ENCODE measurements at regions not wholly inside any gene's neighbourhood (a gene's known extent, or its start where the extent isn't known, plus 50 kb on each side); places are given as distances from the start of the nearest gene placed in this dataset.
"Not testable (repeated sequence)": the region's sequence is repeated elsewhere in the genome, so short reads cannot be mapped to it uniquely, and the experiment has no call there.

- H3K27ac Mint-ChIP-seq, result peak overlapping the region; percentile 91
- no peak for DNase-seq
- peaks cover 7% of the 10 kb centered on the region for H3K36me3 Mint-ChIP-seq (ENCODE audit: low read depth)
- peaks cover 17% of the 10 kb centered on the region for H3K9me3 Mint-ChIP-seq
- peaks cover 15% of the 10 kb centered on the region for H3K4me1 Mint-ChIP-seq
- peak overlapping the region; percentile 39 for H3K4me3 Mint-ChIP-seq
- peaks cover 10% of the 10 kb centered on the region for H3K27me3 Mint-ChIP-seq
- intact Hi-C loops (cut with micrococcal nuclease), result loop anchor here (1.0 to 10.0 kb wide), 6 partner anchors 13 to 237 kb away; no protein-coding TSS in a partner anchor
These were observed 283.8 kb downstream of the GATA3 start for GRCh38 chr10:8338177-8338766.

GRCh38 chr10:8344756-8345155 lies 290.3 kb downstream of the GATA3 start:
- peaks cover 4% of the 10 kb centered on the region for H3K4me1 Mint-ChIP-seq
- H3K27ac Mint-ChIP-seq, result no peak overlapping the region

GRCh38 chr10:8346861-8347260 lies 292.4 kb downstream of the GATA3 start:
- intact Hi-C loops (cut with micrococcal nuclease), result no loop called here
- peaks cover 3% of the 10 kb centered on the region for H3K9me3 Mint-ChIP-seq
- no peak for DNase-seq
- no peak overlapping the region for H3K27ac Mint-ChIP-seq
- no peaks in the 10 kb centered on the region for H3K4me1 Mint-ChIP-seq
- no peak overlapping the region for H3K4me3 Mint-ChIP-seq
- peaks cover 7% of the 10 kb centered on the region for H3K27me3 Mint-ChIP-seq
- peaks cover 2% of the 10 kb centered on the region for H3K36me3 Mint-ChIP-seq (ENCODE audit: low read depth)

More at GRCh38 chr10:8344756-8345155, 290.3 kb downstream of the GATA3 start:
- H3K27me3 Mint-ChIP-seq, result peaks cover 16% of the 10 kb centered on the region
- intact Hi-C loops (cut with micrococcal nuclease), result no loop called here
- no peak overlapping the region for H3K4me3 Mint-ChIP-seq
- peaks cover 21% of the 10 kb centered on the region for H3K9me3 Mint-ChIP-seq
- DNase-seq, result no peak
- H3K36me3 Mint-ChIP-seq (ENCODE audit: low read depth), result peaks cover 7% of the 10 kb centered on the region

GRCh38 chr10:8347614-8348013 lies 293.1 kb downstream of the GATA3 start:
- DNase-seq; intact Hi-C loops (cut with micrococcal nuclease); H3K9me3 Mint-ChIP-seq; H3K36me3 Mint-ChIP-seq (ENCODE audit: low read depth); H3K4me1 Mint-ChIP-seq; H3K27me3 Mint-ChIP-seq; H3K27ac Mint-ChIP-seq; H3K4me3 Mint-ChIP-seq: not testable (repeated sequence)

- H3K36me3 Mint-ChIP-seq (ENCODE audit: low read depth), result peaks cover 2% of the 10 kb centered on the region
- intact Hi-C loops (cut with micrococcal nuclease), result no loop called here
- DNase-seq, result no peak
- H3K9me3 Mint-ChIP-seq, result peaks cover 3% of the 10 kb centered on the region
- H3K27me3 Mint-ChIP-seq, result peaks cover 7% of the 10 kb centered on the region
- no peak overlapping the region for H3K27ac Mint-ChIP-seq
- H3K4me3 Mint-ChIP-seq, result no peak overlapping the region
- no peaks in the 10 kb centered on the region for H3K4me1 Mint-ChIP-seq
These were observed 295.2 kb downstream of the GATA3 start for GRCh38 chr10:8349610-8350249.

GRCh38 chr10:8350250-8350967 lies 295.9 kb downstream of the GATA3 start:
- H3K4me3 Mint-ChIP-seq, result no peak overlapping the region

GRCh38 chr10:8352171-8353075 lies 297.9 kb downstream of the GATA3 start:
- Mint-ChIP-seq H3K27me3 (peaks cover 18% of the 10 kb centered on the region), H3K9me3 (no peaks in the 10 kb centered on the region), H3K4me1 (no peaks in the 10 kb centered on the region), H3K36me3 (ENCODE audit: low read depth) (no peaks in the 10 kb centered on the region), H3K4me3 (no peak overlapping the region), H3K27ac (no peak overlapping the region)
- intact Hi-C loops (cut with micrococcal nuclease), result no loop called here
- no peak for DNase-seq

More at GRCh38 chr10:8350250-8350967, 295.9 kb downstream of the GATA3 start:
- Mint-ChIP-seq H3K27me3 (peaks cover 10% of the 10 kb centered on the region), H3K36me3 (ENCODE audit: low read depth) (peaks cover 2% of the 10 kb centered on the region), H3K4me1 (no peaks in the 10 kb centered on the region), H3K27ac (peak overlapping the region; percentile 5), H3K9me3 (peaks cover 3% of the 10 kb centered on the region)
- intact Hi-C loops (cut with micrococcal nuclease), result no loop called here
- DNase-seq, result no peak

GRCh38 chr10:8356283-8356682 lies 301.8 kb downstream of the GATA3 start:
- H3K36me3 Mint-ChIP-seq (ENCODE audit: low read depth), result peaks cover 6% of the 10 kb centered on the region
- peaks cover 9% of the 10 kb centered on the region for H3K4me1 Mint-ChIP-seq
- no peak overlapping the region for H3K27ac Mint-ChIP-seq
- H3K27me3 Mint-ChIP-seq, result peaks cover 17% of the 10 kb centered on the region
- no peak overlapping the region for H3K4me3 Mint-ChIP-seq
- intact Hi-C loops (cut with micrococcal nuclease), result no loop called here
- no peak for DNase-seq
- no peaks in the 10 kb centered on the region for H3K9me3 Mint-ChIP-seq

- Mint-ChIP-seq H3K4me1 (peaks cover 30% of the 10 kb centered on the region), H3K36me3 (ENCODE audit: low read depth) (peaks cover 9% of the 10 kb centered on the region), H3K27ac (no peak overlapping the region), H3K4me3 (no peak overlapping the region), H3K27me3 (peaks cover 15% of the 10 kb centered on the region), H3K9me3 (peaks cover 7% of the 10 kb centered on the region)
- intact Hi-C loops (cut with micrococcal nuclease), result no loop called here
- DNase-seq, result no peak
These were observed 305.0 kb downstream of the GATA3 start for GRCh38 chr10:8359467-8359866.

- no peak for DNase-seq
- Mint-ChIP-seq H3K36me3 (ENCODE audit: low read depth) (peaks cover 9% of the 10 kb centered on the region), H3K4me3 (peak overlapping the region; percentile 13), H3K4me1 (peaks cover 32% of the 10 kb centered on the region), H3K9me3 (peaks cover 7% of the 10 kb centered on the region), H3K27ac (peak overlapping the region; percentile 61), H3K27me3 (peaks cover 12% of the 10 kb centered on the region)
- intact Hi-C loops (cut with micrococcal nuclease), result loop anchor here (1.0 to 5.0 kb wide), 3 partner anchors 22 to 112 kb away; no protein-coding TSS in a partner anchor
These were observed 305.9 kb downstream of the GATA3 start for GRCh38 chr10:8360365-8360764.

- Mint-ChIP-seq H3K4me1 (peaks cover 37% of the 10 kb centered on the region), H3K9me3 (peaks cover 7% of the 10 kb centered on the region), H3K36me3 (ENCODE audit: low read depth) (peaks cover 9% of the 10 kb centered on the region), H3K4me3 (peak overlapping the region; percentile 3), H3K27me3 (peaks cover 10% of the 10 kb centered on the region), H3K27ac (peak overlapping the region; percentile 61)
- intact Hi-C loops (cut with micrococcal nuclease), result loop anchor here (1.0 to 5.0 kb wide), 6 partner anchors 23 to 301 kb away; no protein-coding TSS in a partner anchor
- no peak for DNase-seq
These were observed 306.5 kb downstream of the GATA3 start for GRCh38 chr10:8360814-8361509.

GRCh38 chr10:8361510-8361844 lies 307.0 kb downstream of the GATA3 start:
- Mint-ChIP-seq H3K27me3 (peaks cover 6% of the 10 kb centered on the region), H3K9me3 (peaks cover 8% of the 10 kb centered on the region), H3K27ac (peak overlapping the region; percentile 10), H3K4me1 (peaks cover 43% of the 10 kb centered on the region), H3K4me3 (no peak overlapping the region), H3K36me3 (ENCODE audit: low read depth) (peaks cover 9% of the 10 kb centered on the region)
- intact Hi-C loops (cut with micrococcal nuclease), result loop anchor here (1.0 to 5.0 kb wide), 5 partner anchors 36 to 301 kb away; no protein-coding TSS in a partner anchor
- DNase-seq, result no peak

Measured in activated CD4-positive, alpha-beta T cell treated with anti-CD3 and anti-CD28 coated beads, Interleukin-2, amount 10 ng/mL, durations not matched to agents 24 days and 14 days (primary cell).